ENCODE measurements at regions not wholly inside any gene's neighbourhood (a gene's known extent, or its start where the extent isn't known, plus 50 kb on each side); places are given as distances from the start of the nearest gene placed in this dataset.

GRCh38 chr3:115224687-115225086 lies 77.6 kb upstream of the ZBTB20 start:
- Histone ChIP-seq H3K14ac (replicated peaks; ENCODE audit: low read depth, low read length) (no peak overlapping the region), H2AK5ac (ENCODE audit: low read depth, low read length) (no peak overlapping the region), H3K36me3 (ENCODE audit: control insufficient read depth, insufficient read depth, low read length) (no peaks in the 10 kb centered on the region), H2AK9ac (replicated peaks; ENCODE audit: low read depth, low read length, poor library complexity) (no peak overlapping the region), H3K4ac (ENCODE audit: low read depth, low read length) (no peak overlapping the region), H3K18ac (ENCODE audit: low read depth, low read length) (no peak overlapping the region), H3K27me3 (ENCODE audit: control insufficient read depth, insufficient read depth, low read length) (no peaks in the 10 kb centered on the region), H2BK15ac (ENCODE audit: low read depth, low read length) (no peak overlapping the region), H3K4me1 (ENCODE audit: control insufficient read depth, insufficient read depth, low read length) (no peaks in the 10 kb centered on the region), H2AFZ (replicated peaks; ENCODE audit: low read length, poor library complexity) (no peak overlapping the region), H3K9me1 (ENCODE audit: insufficient read depth, low read length) (no peaks in the 10 kb centered on the region), H3K4me2 (ENCODE audit: low read depth, low read length) (no peak overlapping the region), H3K27ac (ENCODE audit: insufficient read depth, low read length) (no peak overlapping the region), H2BK120ac (ENCODE audit: low read depth, low read length) (no peak overlapping the region), H3K56ac (ENCODE audit: extremely low read depth, insufficient read depth, low read length) (no peak overlapping the region), H3K23ac (ENCODE audit: low read depth, low read length) (no peak overlapping the region), H3K9me3 (ENCODE audit: control insufficient read depth, insufficient read depth, low read length) (no peaks in the 10 kb centered on the region), H3K4me3 (ENCODE audit: insufficient read depth, low read depth, low read length) (no peak overlapping the region), H3K79me1 (ENCODE audit: low read depth in 1 of 2, low read length in 2 of 2) (no peaks in the 10 kb centered on the region), H4K8ac (ENCODE audit: low read depth in 2 of 2, low read length in 2 of 2) (no peak overlapping the region), H4K91ac (ENCODE audit: insufficient read depth, low read depth, low read length) (no peak overlapping the region), H4K20me1 (ENCODE audit: insufficient read depth, low read length) (no peaks in the 10 kb centered on the region), H3K9ac (ENCODE audit: low read depth, low read length) (no peak overlapping the region), H2BK5ac (ENCODE audit: low read depth, low read length, poor library complexity, severe bottlenecking) (no peak overlapping the region), H4K5ac (ENCODE audit: low read depth, low read length) (no peak overlapping the region), H2BK20ac (ENCODE audit: low read depth, low read length) (no peak overlapping the region)
- intact Hi-C loops (cut with micrococcal nuclease) (no loop called here), in situ Hi-C loops (cut with MboI; ENCODE audit: low sequenced_read_pairs) (no loop called here), dilution Hi-C loops (cut with HindIII; ENCODE audit: low sequenced_read_pairs, unreplicated experiment) (no loop called here)
- ChIA-PET POLR2A (ENCODE audit: unreplicated experiment) (no interaction called here), CTCF (interaction anchor here (0.6 kb wide), 1 partner anchor 245 kb away, joined by 3 read pairs; no protein-coding TSS in a partner anchor)
- BruUV-seq (replicated peaks), result no TSS peak
- DNase-seq (no peak), ATAC-seq (ENCODE audit: low read depth) (no peak)
- TF ChIP-seq BHLHE40 (IDR thresholded peaks at IDR 0.05; ENCODE audit: low read depth, low read length) (no peak), USF2 (IDR thresholded peaks at IDR 0.05; ENCODE audit: low read depth, low read length) (no peak), POLR2A (IDR thresholded peaks at IDR 0.05; ENCODE audit: low read depth, low read length) (no peak), RAD21 (IDR thresholded peaks at IDR 0.05; ENCODE audit: low read length) (no peak), CHD1 (IDR thresholded peaks at IDR 0.05; ENCODE audit: low read depth, low read length) (no peak), MXI1 (IDR thresholded peaks at IDR 0.05; ENCODE audit: borderline replicate concordance, low read depth, low read length) (no peak), MAFK (IDR thresholded peaks at IDR 0.05; ENCODE audit: low read depth, low read length) (no peak), CEBPB (IDR thresholded peaks at IDR 0.05; ENCODE audit: low read depth, low read length) (no peak), RCOR1 (IDR thresholded peaks at IDR 0.05; ENCODE audit: insufficient replicate concordance, low read length) (no peak), MAZ (IDR thresholded peaks at IDR 0.05; ENCODE audit: borderline replicate concordance, low read depth, low read length) (no peak), NFE2L2 (IDR thresholded peaks at IDR 0.05; ENCODE audit: low read depth, low read length) (no peak), SMC3 (IDR thresholded peaks at IDR 0.05; ENCODE audit: low read depth, low read length) (no peak)
- WGBS, 2 experiments (ENCODE audit: extremely low coverage in 2 of 2, insufficient read length in 1 of 2), result 75% methylated on average over 1 of the region's 1 CpG; no CpG with 5 or more reads in 1 of the 2 experiments
